ENCODE measurements at regions not wholly inside any gene's neighbourhood (a gene's known extent, or its start where the extent isn't known, plus 50 kb on each side); places are given as distances from the start of the nearest gene placed in this dataset.

DNA sequence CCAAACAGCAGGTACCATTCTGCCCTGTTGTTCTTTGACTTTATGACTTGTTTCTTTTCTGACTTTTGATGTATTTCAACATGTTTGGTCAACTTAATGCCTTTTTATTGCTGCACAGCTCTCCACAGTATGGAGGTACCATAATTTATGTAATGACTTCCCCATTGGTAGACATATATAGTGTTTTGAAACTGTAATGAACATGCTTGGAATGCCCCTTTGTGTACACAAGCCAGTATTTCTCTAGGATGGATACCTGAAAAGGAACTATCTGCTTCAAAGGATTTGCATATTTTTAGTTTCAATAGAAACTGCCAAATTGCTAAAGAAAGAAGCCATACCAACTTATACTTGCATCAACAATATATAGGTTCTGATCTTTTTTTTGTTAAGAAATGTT lies 66.1 kb downstream of the NOG start:
- Histone ChIP-seq H3K79me2 (ENCODE audit: control insufficient read depth, insufficient read depth, low read length) (no peaks in the 10 kb centered on the region), H2AFZ (ENCODE audit: insufficient read depth, low read depth, low read length, poor library complexity, severe bottlenecking) (no peak overlapping the region), H3K4me2 (replicated peaks; ENCODE audit: low read depth, low read length, poor library complexity, severe bottlenecking) (no peak overlapping the region), H3K36me3 (replicated peaks in 1 of 2; ENCODE audit: control extremely low read depth in 1 of 2, control insufficient read depth in 1 of 2, extremely low read depth in 1 of 2, insufficient read depth in 2 of 2, low read length in 1 of 2) (no peaks in the 10 kb centered on the region), H3K4me3 (ENCODE audit: control extremely low read depth in 1 of 5, extremely low read depth in 1 of 5, insufficient read depth in 1 of 5, low read depth in 2 of 5, low read length in 4 of 5) (no peak overlapping the region), H3K9ac (ENCODE audit: low read length) (no peak overlapping the region), H3K9me3 (ENCODE audit: control extremely low read depth in 1 of 3, control insufficient read depth in 2 of 3, insufficient read depth in 1 of 3, low read length in 2 of 3) (no peaks in the 10 kb centered on the region), H4K20me1 (ENCODE audit: control insufficient read depth, insufficient read depth, low read length, poor library complexity, severe bottlenecking) (no peaks in the 10 kb centered on the region), H3K4me1 (ENCODE audit: control insufficient read depth in 2 of 2, insufficient read depth in 2 of 2, low read length in 2 of 2) (no peaks in the 10 kb centered on the region), H3K27ac (ENCODE audit: low read length in 2 of 2) (no peak overlapping the region), H3K27me3 (replicated peaks in 1 of 4; ENCODE audit: control extremely low read depth in 1 of 4, control insufficient read depth in 3 of 4, insufficient read depth in 4 of 4, low read length in 3 of 4) (peaks cover 0 to 5% (median 0%) of the 10 kb centered on the region in 4 experiments)
- no peak for TF ChIP-seq EZH2 (IDR thresholded peaks at IDR 0.05; ENCODE audit: borderline replicate concordance, insufficient read depth, low read depth, low read length, poor library complexity, severe bottlenecking)
- TF ChIP-seq, protein P1, sequence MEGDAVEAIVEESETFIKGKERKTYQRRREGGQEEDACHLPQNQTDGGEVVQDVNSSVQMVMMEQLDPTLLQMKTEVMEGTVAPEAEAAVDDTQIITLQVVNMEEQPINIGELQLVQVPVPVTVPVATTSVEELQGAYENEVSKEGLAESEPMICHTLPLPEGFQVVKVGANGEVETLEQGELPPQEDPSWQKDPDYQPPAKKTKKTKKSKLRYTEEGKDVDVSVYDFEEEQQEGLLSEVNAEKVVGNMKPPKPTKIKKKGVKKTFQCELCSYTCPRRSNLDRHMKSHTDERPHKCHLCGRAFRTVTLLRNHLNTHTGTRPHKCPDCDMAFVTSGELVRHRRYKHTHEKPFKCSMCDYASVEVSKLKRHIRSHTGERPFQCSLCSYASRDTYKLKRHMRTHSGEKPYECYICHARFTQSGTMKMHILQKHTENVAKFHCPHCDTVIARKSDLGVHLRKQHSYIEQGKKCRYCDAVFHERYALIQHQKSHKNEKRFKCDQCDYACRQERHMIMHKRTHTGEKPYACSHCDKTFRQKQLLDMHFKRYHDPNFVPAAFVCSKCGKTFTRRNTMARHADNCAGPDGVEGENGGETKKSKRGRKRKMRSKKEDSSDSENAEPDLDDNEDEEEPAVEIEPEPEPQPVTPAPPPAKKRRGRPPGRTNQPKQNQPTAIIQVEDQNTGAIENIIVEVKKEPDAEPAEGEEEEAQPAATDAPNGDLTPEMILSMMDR (IDR thresholded peaks at IDR 0.05) = no peak
- Mint-ChIP-seq H3K4me3 (no peak overlapping the region), H3K27ac (no peak overlapping the region), H3K27me3 (peaks cover 20% of the 10 kb centered on the region), H3K9me3 (ENCODE audit: insufficient read depth) (no peaks in the 10 kb centered on the region), H3K4me1 (no peaks in the 10 kb centered on the region)
- DNase-seq (no peak), ATAC-seq (ENCODE audit: low read depth) (no peak)
- intact Hi-C loops (cut with micrococcal nuclease) = no loop called here
- CTCF ChIA-PET = no interaction called here
- POLR2A ChIA-PET = no interaction called here

DNA sequence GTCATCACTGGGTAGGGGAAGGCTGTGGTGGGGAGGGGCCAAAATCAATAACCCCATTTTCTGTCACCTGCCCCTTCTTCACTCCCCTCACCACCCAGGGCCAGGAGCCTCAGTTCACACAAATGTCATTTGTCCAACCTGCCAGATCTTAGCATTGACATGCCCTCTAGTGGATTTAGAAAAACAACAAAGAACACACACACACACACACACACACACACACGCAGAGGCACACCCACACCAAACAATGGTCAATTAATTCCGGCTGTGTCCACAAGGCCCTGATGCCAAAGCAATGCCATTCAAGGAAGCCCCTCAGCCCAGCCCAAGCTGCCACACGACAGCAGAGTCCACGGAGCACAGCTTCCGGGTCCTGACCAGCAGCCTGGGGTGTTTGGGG lies 68.4 kb downstream of the NOG start:
- no peak overlapping the region for H3K27ac Mint-ChIP-seq
- no peak overlapping the region for H2AFZ ChIP-seq (ENCODE audit: insufficient read depth, low read depth, low read length, poor library complexity, severe bottlenecking)
- no peak for DNase-seq
- no peak overlapping the region for H3K9ac ChIP-seq (ENCODE audit: low read length)
- CTCF ChIA-PET = no interaction called here
- H4K20me1 ChIP-seq (ENCODE audit: control insufficient read depth, insufficient read depth, low read length, poor library complexity, severe bottlenecking) = no peaks in the 10 kb centered on the region
- H3K4me1 ChIP-seq (ENCODE audit: control insufficient read depth in 2 of 2, insufficient read depth in 2 of 2, low read length in 2 of 2) = no peaks in the 10 kb centered on the region
- H3K4me3 ChIP-seq (ENCODE audit: control extremely low read depth in 1 of 5, extremely low read depth in 1 of 5, insufficient read depth in 1 of 5, low read depth in 2 of 5, low read length in 4 of 5) = no peak overlapping the region
- no peak for ATAC-seq (ENCODE audit: low read depth)
- no peaks in the 10 kb centered on the region for H3K9me3 Mint-ChIP-seq (ENCODE audit: insufficient read depth)
- H3K4me1 Mint-ChIP-seq = no peaks in the 10 kb centered on the region
- no peaks in the 10 kb centered on the region for H3K79me2 ChIP-seq (ENCODE audit: control insufficient read depth, insufficient read depth, low read length)
- no peaks in the 10 kb centered on the region for H3K9me3 ChIP-seq (ENCODE audit: control extremely low read depth in 1 of 3, control insufficient read depth in 2 of 3, insufficient read depth in 1 of 3, low read length in 2 of 3)
- WGBS (ENCODE audit: insufficient coverage) = 92% methylated on average over 5 of the region's 5 CpGs
- H3K27me3 ChIP-seq (replicated peaks in 1 of 4; ENCODE audit: control extremely low read depth in 1 of 4, control insufficient read depth in 3 of 4, insufficient read depth in 4 of 4, low read length in 3 of 4) = peaks cover 0 to 5% (median 0%) of the 10 kb centered on the region in 4 experiments
- peaks cover 22% of the 10 kb centered on the region for H3K27me3 Mint-ChIP-seq
- no peak for TF ChIP-seq EZH2 (IDR thresholded peaks at IDR 0.05; ENCODE audit: borderline replicate concordance, insufficient read depth, low read depth, low read length, poor library complexity, severe bottlenecking)
- TF ChIP-seq, protein P1 (IDR thresholded peaks at IDR 0.05) = no peak
- no peaks in the 10 kb centered on the region for H3K36me3 ChIP-seq (replicated peaks in 1 of 2; ENCODE audit: control extremely low read depth in 1 of 2, control insufficient read depth in 1 of 2, extremely low read depth in 1 of 2, insufficient read depth in 2 of 2, low read length in 1 of 2)
- POLR2A ChIA-PET = no interaction called here
- intact Hi-C loops (cut with micrococcal nuclease) = no loop called here
- no peak overlapping the region for H3K27ac ChIP-seq (ENCODE audit: low read length in 2 of 2)
- H3K4me2 ChIP-seq (replicated peaks; ENCODE audit: low read depth, low read length, poor library complexity, severe bottlenecking) = no peak overlapping the region
- H3K4me3 Mint-ChIP-seq = no peak overlapping the region

Measured in B cell (primary cell).